ENCODE measurements at regions not wholly inside any gene's neighbourhood (a gene's known extent, or its start where the extent isn't known, plus 50 kb on each side); places are given as distances from the start of the nearest gene placed in this dataset.
"Not testable (repeated sequence)": the region's sequence is repeated elsewhere in the genome, so short reads cannot be mapped to it uniquely, and the experiment has no call there.

GRCh38 chr20:1742049-1742434 is 84.5 kb upstream of the SIRPG start:
- DNase-seq, result not testable (repeated sequence)

- no peak for DNase-seq
Measured at GRCh38 chr20:1741309-1742048, 83.9 kb upstream of the SIRPG start.

GRCh38 chr20:1737134-1737533 is 79.6 kb upstream of the SIRPG start:
- no peak for DNase-seq

- no peak for DNase-seq
Measured at GRCh38 chr20:1735417-1736089, 78.0 kb upstream of the SIRPG start.

GRCh38 chr20:1734269-1734858 is 76.8 kb upstream of the SIRPG start:
- DNase-seq, result no peak

- DNase-seq, result not testable (repeated sequence)
Measured at GRCh38 chr20:1731828-1732375, 74.3 kb upstream of the SIRPG start.

- DNase-seq, result not testable (repeated sequence)
Measured at GRCh38 chr20:1730981-1731711, 73.6 kb upstream of the SIRPG start.

- DNase-seq, result not testable (repeated sequence)
Measured at GRCh38 chr20:1727303-1727702, 69.7 kb upstream of the SIRPG start.

GRCh38 chr20:1724901-1725300 is 67.3 kb upstream of the SIRPG start:
- DNase-seq, result no peak

GRCh38 chr20:1722513-1723050 is 65.0 kb upstream of the SIRPG start:
- DNase-seq, result no peak

GRCh38 chr20:1721687-1722512 is 64.3 kb upstream of the SIRPG start:
- no peak for DNase-seq

- DNase-seq, result no peak
Measured at GRCh38 chr20:1720845-1721475, 63.4 kb upstream of the SIRPG start.

- DNase-seq, result no peak
Measured at GRCh38 chr20:1720226-1720625, 62.6 kb upstream of the SIRPG start.

GRCh38 chr20:1718604-1719384 is 61.2 kb upstream of the SIRPG start:
- no peak for DNase-seq

GRCh38 chr20:1712634-1713624 is 55.4 kb upstream of the SIRPG start:
- no peak for DNase-seq

GRCh38 chr20:1711826-1712601 is 54.4 kb upstream of the SIRPG start:
- peak; percentile 30 for DNase-seq

- no peak for DNase-seq
Measured at GRCh38 chr20:1711266-1711665, 53.7 kb upstream of the SIRPG start.

GRCh38 chr20:1710484-1710883 is 52.9 kb upstream of the SIRPG start:
- DNase-seq, result no peak

Data from NCI-H2171 (cell line).